ENCODE measurements at regions not wholly inside any gene's neighbourhood (a gene's known extent, or its start where the extent isn't known, plus 50 kb on each side); places are given as distances from the start of the nearest gene placed in this dataset.

GRCh38 chr7:136168821-136169220, 191.7 kb upstream of the MTPN start:
- no peak overlapping the region for H3K4me3 ChIP-seq (ENCODE audit: control insufficient read depth, low read depth, low read length)
- no peak for DNase-seq (ENCODE audit: low read depth)
- no peak for TF ChIP-seq CTCF (conservative IDR thresholded peaks at IDR 0.05; ENCODE audit: control insufficient read depth, insufficient read depth, low read depth, low read length)

DNA sequence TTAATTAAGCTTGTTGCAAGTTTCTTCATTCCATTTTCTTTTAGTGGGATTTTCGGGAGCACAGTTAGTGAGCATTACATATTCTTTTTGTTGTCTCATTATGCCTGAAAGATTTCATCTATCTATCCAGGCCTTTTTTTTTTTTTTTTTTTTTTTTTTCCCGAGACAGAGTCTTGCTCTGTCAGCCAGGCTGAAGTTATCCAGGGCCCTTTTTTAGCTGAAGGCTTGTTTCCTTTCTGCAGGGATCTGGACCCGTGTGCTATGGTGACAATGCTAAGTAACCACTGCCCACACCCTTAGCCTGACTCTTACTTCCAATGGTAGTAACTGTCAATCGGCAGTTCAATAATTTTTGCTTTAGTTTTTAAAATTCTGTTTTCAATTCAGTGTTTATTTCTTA, 190.8 kb upstream of the MTPN start:
- no peak for TF ChIP-seq CTCF (conservative IDR thresholded peaks at IDR 0.05; ENCODE audit: control insufficient read depth, insufficient read depth, low read depth, low read length)
- no peak for DNase-seq (ENCODE audit: low read depth)

DNA sequence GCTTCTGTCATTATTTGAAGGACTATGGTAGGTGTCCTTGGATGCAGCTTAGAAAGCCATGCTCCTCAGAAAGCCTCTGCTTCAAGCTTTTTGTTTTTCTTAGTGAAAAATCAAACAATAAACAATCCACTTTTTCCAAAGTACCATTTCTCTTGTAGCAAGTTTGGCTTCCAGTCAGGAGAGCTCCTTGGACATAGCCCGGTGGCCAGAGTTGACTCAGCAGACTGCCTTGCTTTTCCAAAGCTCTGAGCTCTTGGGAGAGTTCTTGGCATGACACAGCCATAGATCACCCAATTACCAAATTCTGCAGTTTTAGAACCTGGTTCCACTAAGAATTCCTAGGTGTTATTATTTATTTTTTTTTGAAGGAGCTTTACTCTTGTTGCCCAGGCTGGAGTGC, 189.4 kb upstream of the MTPN start:
- no peak for TF ChIP-seq CTCF (conservative IDR thresholded peaks at IDR 0.05; ENCODE audit: control insufficient read depth, insufficient read depth, low read depth, low read length)
- H3K4me3 ChIP-seq (ENCODE audit: control insufficient read depth, low read depth, low read length): no peak overlapping the region
- DNase-seq (ENCODE audit: low read depth): no peak

More for the DNA sequence above, 190.8 kb upstream of the MTPN start:
- H3K4me3 ChIP-seq (ENCODE audit: control insufficient read depth, low read depth, low read length): no peak overlapping the region

GRCh38 chr7:136163340-136163801, 186.2 kb upstream of the MTPN start:
- H3K4me3 ChIP-seq (ENCODE audit: control insufficient read depth, low read depth, low read length): no peak overlapping the region
- no peak for TF ChIP-seq CTCF (conservative IDR thresholded peaks at IDR 0.05; ENCODE audit: control insufficient read depth, insufficient read depth, low read depth, low read length)
- DNase-seq (ENCODE audit: low read depth): no peak

DNA sequence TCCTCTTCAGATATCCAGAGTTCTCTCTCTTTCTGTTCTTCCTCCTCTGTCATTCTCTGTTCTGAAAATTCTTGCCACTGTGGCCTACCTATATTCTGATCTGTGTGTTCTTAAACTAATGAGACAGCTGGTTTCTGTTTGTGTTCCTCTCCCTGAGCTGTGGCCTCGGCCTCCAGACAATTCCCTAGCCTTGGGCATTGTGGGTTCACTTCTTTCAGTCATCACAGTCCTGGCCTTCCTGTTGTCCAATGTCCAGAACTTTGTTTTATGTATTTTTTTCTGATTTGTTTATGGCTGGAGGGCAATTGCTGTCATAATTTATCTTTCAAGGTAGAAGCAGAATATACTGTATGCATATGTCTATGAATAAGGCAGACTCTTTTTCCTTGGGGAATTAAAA, 173.2 kb upstream of the MTPN start:
- H3K4me3 ChIP-seq (ENCODE audit: control insufficient read depth, low read depth, low read length): no peak overlapping the region
- no peak for TF ChIP-seq CTCF (conservative IDR thresholded peaks at IDR 0.05; ENCODE audit: control insufficient read depth, insufficient read depth, low read depth, low read length)
- DNase-seq (ENCODE audit: low read depth): no peak

- no peak overlapping the region for H3K4me3 ChIP-seq (ENCODE audit: control insufficient read depth, low read depth, low read length)
- DNase-seq (ENCODE audit: low read depth): no peak
- no peak for TF ChIP-seq CTCF (conservative IDR thresholded peaks at IDR 0.05; ENCODE audit: control insufficient read depth, insufficient read depth, low read depth, low read length)
Observed at GRCh38 chr7:136148920-136149319, 171.8 kb upstream of the MTPN start.

DNA sequence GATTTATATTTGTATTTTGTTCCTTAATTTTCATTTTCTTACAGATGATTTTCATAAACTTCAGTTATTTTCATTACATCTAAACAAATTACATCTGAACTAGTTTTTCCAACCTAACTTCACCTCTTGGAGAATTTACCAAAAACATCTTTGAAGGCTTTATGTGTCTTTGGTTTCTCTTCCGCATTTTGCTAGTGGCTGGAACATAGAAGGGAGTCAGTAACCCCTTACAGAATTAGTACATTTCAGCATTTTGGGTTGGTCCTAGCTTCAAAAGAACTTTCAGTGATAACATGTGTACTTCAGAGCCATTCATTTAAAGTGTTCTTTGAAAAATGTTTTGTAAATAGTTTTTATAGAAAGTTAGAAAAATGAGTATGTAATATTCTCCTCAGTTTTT, 169.8 kb upstream of the MTPN start:
- no peak for DNase-seq (ENCODE audit: low read depth)
- TF ChIP-seq CTCF (conservative IDR thresholded peaks at IDR 0.05; ENCODE audit: control insufficient read depth, insufficient read depth, low read depth, low read length): no peak
- no peak overlapping the region for H3K4me3 ChIP-seq (ENCODE audit: control insufficient read depth, low read depth, low read length)

Data from fibroblast of mammary gland (primary cell).